ENCODE measurements at regions not wholly inside any gene's neighbourhood (a gene's known extent, or its start where the extent isn't known, plus 50 kb on each side); places are given as distances from the start of the nearest gene placed in this dataset.

DNA sequence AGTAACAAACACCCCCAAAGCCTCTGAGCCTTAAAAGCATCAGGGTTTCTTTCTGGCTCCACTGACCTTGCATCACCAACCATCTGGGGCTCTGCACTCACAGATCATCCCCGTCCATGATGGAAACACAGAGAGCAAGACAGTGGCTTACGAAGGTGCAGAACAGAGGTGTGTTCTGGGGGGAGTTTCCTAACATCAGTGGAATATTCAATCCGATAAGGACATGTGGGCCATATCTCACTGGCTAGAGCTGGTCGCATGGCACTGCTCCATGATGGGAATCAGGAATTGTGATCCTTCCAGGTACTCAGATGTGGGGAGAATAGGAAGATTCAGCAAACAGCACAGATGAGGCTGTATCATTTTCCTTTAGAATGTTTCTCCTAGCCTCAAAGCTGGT, 457.2 kb downstream of the IRS2 start:
- Mint-ChIP-seq H3K9me3 (no peaks in the 10 kb centered on the region), H3K27ac (no peak overlapping the region), H3K4me1 (peaks cover 7% of the 10 kb centered on the region), H3K27me3 (ENCODE audit: low read depth) (peaks cover 3% of the 10 kb centered on the region), H3K4me3 (no peak overlapping the region), H3K36me3 (ENCODE audit: low read depth) (no peaks in the 10 kb centered on the region)
- TF ChIP-seq, protein P1, sequence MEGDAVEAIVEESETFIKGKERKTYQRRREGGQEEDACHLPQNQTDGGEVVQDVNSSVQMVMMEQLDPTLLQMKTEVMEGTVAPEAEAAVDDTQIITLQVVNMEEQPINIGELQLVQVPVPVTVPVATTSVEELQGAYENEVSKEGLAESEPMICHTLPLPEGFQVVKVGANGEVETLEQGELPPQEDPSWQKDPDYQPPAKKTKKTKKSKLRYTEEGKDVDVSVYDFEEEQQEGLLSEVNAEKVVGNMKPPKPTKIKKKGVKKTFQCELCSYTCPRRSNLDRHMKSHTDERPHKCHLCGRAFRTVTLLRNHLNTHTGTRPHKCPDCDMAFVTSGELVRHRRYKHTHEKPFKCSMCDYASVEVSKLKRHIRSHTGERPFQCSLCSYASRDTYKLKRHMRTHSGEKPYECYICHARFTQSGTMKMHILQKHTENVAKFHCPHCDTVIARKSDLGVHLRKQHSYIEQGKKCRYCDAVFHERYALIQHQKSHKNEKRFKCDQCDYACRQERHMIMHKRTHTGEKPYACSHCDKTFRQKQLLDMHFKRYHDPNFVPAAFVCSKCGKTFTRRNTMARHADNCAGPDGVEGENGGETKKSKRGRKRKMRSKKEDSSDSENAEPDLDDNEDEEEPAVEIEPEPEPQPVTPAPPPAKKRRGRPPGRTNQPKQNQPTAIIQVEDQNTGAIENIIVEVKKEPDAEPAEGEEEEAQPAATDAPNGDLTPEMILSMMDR (IDR thresholded peaks at IDR 0.05; ENCODE audit: unreplicated experiment in 3 of 3), result no peak

DNA sequence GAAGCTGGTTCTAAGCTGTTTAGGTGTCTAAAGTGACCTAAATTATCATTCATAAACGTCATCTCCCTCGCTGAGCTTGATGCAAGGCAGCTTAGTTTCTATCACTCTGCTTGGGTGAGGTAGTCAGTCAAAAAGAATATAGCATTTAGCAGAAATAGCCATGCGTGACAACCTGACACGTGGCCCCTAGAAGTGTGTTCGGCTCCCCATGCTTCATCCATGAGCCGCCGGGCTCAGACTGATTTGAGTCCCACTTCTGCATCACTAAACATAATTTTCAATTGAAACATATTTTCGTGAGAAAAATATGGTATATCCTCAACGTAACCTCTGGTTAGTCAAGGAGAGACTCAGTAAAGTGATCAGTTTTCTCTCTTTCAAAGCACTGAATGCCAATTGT, 459.8 kb downstream of the IRS2 start:
- TF ChIP-seq, protein P1 (IDR thresholded peaks at IDR 0.05; ENCODE audit: unreplicated experiment in 3 of 3), result no peak
- Mint-ChIP-seq H3K4me1 (no peaks in the 10 kb centered on the region), H3K9me3 (no peaks in the 10 kb centered on the region), H3K27me3 (ENCODE audit: low read depth) (no peaks in the 10 kb centered on the region), H3K4me3 (no peak overlapping the region), H3K27ac (no peak overlapping the region), H3K36me3 (ENCODE audit: low read depth) (no peaks in the 10 kb centered on the region)

DNA sequence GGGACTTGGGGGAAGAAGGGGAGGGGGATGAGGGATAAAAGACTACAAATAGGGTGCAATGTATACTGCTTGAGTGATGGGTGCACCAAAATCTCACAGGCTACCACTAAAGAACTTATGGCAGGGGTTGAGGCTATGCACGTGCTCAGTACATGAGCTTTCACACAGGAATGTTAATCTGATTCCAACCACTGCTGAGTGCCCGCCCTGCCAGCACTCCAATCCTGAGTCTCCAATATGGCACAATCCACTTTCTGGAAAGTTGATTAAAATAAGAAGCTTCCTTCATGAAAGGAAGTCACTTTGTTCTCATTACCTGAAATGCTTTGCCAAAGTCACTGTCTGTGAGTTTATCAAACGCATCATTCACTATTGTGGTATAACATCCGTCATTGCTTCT, 463.0 kb downstream of the IRS2 start:
- Mint-ChIP-seq H3K4me1 (no peaks in the 10 kb centered on the region), H3K27ac (no peak overlapping the region), H3K27me3 (ENCODE audit: low read depth) (no peaks in the 10 kb centered on the region), H3K4me3 (no peak overlapping the region), H3K9me3 (no peaks in the 10 kb centered on the region), H3K36me3 (ENCODE audit: low read depth) (no peaks in the 10 kb centered on the region)
- TF ChIP-seq, protein P1 (IDR thresholded peaks at IDR 0.05; ENCODE audit: unreplicated experiment in 3 of 3), result no peak

DNA sequence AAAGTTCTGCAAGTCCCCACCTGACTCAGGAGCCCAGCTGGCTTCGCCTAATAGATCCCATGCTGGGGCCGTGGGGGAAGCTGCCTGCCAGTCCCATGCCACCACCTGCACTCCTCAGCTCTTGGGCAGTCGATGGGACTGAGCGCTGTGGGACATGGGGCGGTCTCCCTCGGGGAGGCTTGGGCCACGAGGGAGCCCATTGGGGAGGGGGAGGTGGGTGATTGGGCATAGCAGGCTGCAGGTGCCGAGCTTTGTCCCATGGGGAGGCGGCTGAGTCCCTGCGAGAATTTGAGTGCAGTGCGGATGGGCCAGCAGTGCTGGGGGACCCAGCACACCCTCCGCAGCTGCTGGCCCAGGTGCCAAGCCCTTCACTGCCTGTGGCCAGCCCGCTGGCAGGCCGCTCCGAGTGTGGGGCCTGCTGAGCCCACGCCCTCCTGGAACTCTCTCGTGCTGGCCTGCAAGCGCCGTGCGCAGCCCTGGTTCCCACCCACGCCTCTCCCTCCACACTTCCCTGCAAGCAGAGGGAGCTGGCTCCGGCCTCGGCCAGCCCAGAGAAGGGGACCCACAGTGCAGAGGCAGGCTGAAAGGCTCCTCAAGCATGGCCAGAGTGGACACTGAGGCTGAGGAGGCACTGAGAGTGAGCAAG, 467.3 kb downstream of the IRS2 start:
- Mint-ChIP-seq H3K27ac (no peak overlapping the region), H3K9me3 (peaks cover 14% of the 10 kb centered on the region), H3K36me3 (ENCODE audit: low read depth) (no peaks in the 10 kb centered on the region), H3K27me3 (ENCODE audit: low read depth) (peaks cover 7% of the 10 kb centered on the region), H3K4me1 (no peaks in the 10 kb centered on the region), H3K4me3 (no peak overlapping the region)
- TF ChIP-seq, protein P1 (IDR thresholded peaks at IDR 0.05; ENCODE audit: unreplicated experiment in 3 of 3), result no peak

DNA sequence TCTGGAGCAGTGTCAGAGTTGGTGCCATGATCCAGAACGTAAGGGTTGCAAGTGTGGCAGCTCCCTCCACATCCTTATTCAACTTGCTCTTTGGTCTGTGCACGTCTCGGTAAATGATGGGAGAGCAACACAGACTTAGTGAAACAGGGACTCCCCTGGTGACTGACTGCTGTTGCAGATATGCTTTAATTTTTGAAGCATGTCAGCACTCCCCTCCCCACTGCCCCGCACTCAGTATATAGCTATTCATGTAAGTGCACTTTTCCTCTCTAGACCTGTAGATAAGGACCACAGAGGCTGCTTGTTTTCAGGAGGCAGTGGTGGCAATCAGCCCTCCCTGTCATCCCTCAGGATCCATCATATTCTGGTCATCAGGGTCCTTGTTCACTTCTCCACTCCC, 470.9 kb downstream of the IRS2 start:
- Mint-ChIP-seq H3K27ac (no peak overlapping the region), H3K9me3 (peaks cover 14% of the 10 kb centered on the region), H3K27me3 (ENCODE audit: low read depth) (peaks cover 7% of the 10 kb centered on the region), H3K36me3 (ENCODE audit: low read depth) (no peaks in the 10 kb centered on the region), H3K4me3 (no peak overlapping the region), H3K4me1 (no peaks in the 10 kb centered on the region)
- TF ChIP-seq, protein P1 (IDR thresholded peaks at IDR 0.05; ENCODE audit: unreplicated experiment in 3 of 3), result no peak

DNA sequence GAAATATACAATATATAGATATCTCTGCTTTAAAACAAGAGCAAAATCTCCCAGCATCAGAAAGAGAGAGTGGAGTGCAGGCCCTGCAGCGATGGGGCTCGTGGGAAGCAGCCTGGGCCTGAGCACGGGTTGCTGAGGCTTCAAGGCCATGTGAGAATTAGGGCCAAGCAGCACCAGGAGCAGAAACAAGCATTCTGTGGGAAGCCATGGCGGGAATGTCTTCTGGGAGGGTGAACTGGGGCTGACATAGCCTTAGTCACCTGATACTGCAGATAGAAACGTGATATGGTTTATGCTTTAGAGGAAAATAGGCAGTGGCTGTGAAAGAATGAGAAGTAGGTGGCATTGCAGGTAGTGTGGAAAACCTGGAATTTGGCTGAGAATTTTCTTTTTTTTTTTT, 472.3 kb downstream of the IRS2 start:
- no peak overlapping the region for H3K4me3 Mint-ChIP-seq
- H3K36me3 Mint-ChIP-seq (ENCODE audit: low read depth), result no peaks in the 10 kb centered on the region
- H3K9me3 Mint-ChIP-seq, result peaks cover 14% of the 10 kb centered on the region
- no peaks in the 10 kb centered on the region for H3K4me1 Mint-ChIP-seq
- H3K27me3 Mint-ChIP-seq (ENCODE audit: low read depth), result peaks cover 7% of the 10 kb centered on the region
- TF ChIP-seq, protein P1 (IDR thresholded peaks at IDR 0.05; ENCODE audit: unreplicated experiment in 3 of 3), result no peak
- no peak overlapping the region for H3K27ac Mint-ChIP-seq
